NOMO-1 (cell line): ENCODE measurements at regions not wholly inside any gene's neighbourhood (a gene's known extent, or its start where the extent isn't known, plus 50 kb on each side); places are given as distances from the start of the nearest gene placed in this dataset.
"Not testable (repeated sequence)": the region's sequence is repeated elsewhere in the genome, so short reads cannot be mapped to it uniquely, and the experiment has no call there.

Experiments used
- DNase-seq, 2 experiments: peaks; one replicate each; lab custom pipeline; 2025; ENCODE audit not compliant: unreplicated experiment in 2 of 2; lab: John Stamatoyannopoulos, UW

- not testable (repeated sequence) for DNase-seq
Observed at GRCh38 chr2:87476223-87476872, 271.5 kb upstream of the PLGLB2 start.

- not testable (repeated sequence) for DNase-seq
Observed at GRCh38 chr2:87476936-87477335, 271.0 kb upstream of the PLGLB2 start.

GRCh38 chr2:87477669-87478428, 270.0 kb upstream of the PLGLB2 start:
- DNase-seq: not testable (repeated sequence)

- DNase-seq: not testable (repeated sequence)
Observed at GRCh38 chr2:87478911-87479310, 269.0 kb upstream of the PLGLB2 start.

GRCh38 chr2:87483093-87483680, 264.7 kb upstream of the PLGLB2 start:
- DNase-seq: not testable (repeated sequence)

- DNase-seq: not testable (repeated sequence)
Observed at GRCh38 chr2:87484363-87484762, 263.5 kb upstream of the PLGLB2 start.

GRCh38 chr2:87485455-87485854, 262.4 kb upstream of the PLGLB2 start:
- not testable (repeated sequence) for DNase-seq

GRCh38 chr2:87485884-87486283, 262.0 kb upstream of the PLGLB2 start:
- DNase-seq: not testable (repeated sequence)

GRCh38 chr2:87486413-87486812, 261.5 kb upstream of the PLGLB2 start:
- not testable (repeated sequence) for DNase-seq

- DNase-seq: not testable (repeated sequence)
Observed at GRCh38 chr2:87488021-87488420, 259.9 kb upstream of the PLGLB2 start.

- not testable (repeated sequence) for DNase-seq
Observed at GRCh38 chr2:87488991-87489390, 258.9 kb upstream of the PLGLB2 start.

- DNase-seq: not testable (repeated sequence)
Observed at GRCh38 chr2:87494846-87495245, 253.0 kb upstream of the PLGLB2 start.

- DNase-seq: not testable (repeated sequence)
Observed at GRCh38 chr2:87495455-87495854, 252.4 kb upstream of the PLGLB2 start.

- DNase-seq: not testable (repeated sequence)
Observed at GRCh38 chr2:87496036-87497006, 251.6 kb upstream of the PLGLB2 start.

- not testable (repeated sequence) for DNase-seq
Observed at GRCh38 chr2:87497135-87497534, 250.8 kb upstream of the PLGLB2 start.

GRCh38 chr2:87497700-87498099, 250.2 kb upstream of the PLGLB2 start:
- DNase-seq: not testable (repeated sequence)

- DNase-seq: not testable (repeated sequence)
Observed at GRCh38 chr2:87498169-87498853, 249.6 kb upstream of the PLGLB2 start.

GRCh38 chr2:87498854-87499238, 249.0 kb upstream of the PLGLB2 start:
- DNase-seq: not testable (repeated sequence)

- DNase-seq: not testable (repeated sequence)
Observed at GRCh38 chr2:87499860-87500259, 248.0 kb upstream of the PLGLB2 start.

- not testable (repeated sequence) for DNase-seq
Observed at GRCh38 chr2:87500421-87500820, 247.5 kb upstream of the PLGLB2 start.
